ENCODE measurements at regions not wholly inside any gene's neighbourhood (a gene's known extent, or its start where the extent isn't known, plus 50 kb on each side); places are given as distances from the start of the nearest gene placed in this dataset.

DNA sequence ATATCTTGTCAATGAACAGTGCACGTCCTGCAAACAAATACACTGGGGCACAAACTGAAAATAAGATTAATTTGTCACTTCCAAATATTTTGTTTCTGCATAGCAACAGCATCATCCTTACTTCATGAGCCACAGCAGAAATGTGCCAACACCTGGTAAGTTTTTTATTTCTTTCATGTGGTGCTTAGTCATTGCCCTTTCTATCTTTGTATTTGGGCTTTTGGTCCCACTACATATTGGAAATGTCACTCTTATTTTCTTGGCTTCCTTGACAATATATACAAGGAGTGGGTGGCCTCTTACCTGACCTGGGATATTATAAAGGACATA is 208.0 kb downstream of the RBM43 start:
- ATAC-seq (no peak), DNase-seq (no peak)
- Mint-ChIP-seq H3K27ac (no peak overlapping the region), H3K4me3 (no peak overlapping the region), H3K4me1 (peaks cover 3% of the 10 kb centered on the region), H3K27me3 (peaks cover 33% of the 10 kb centered on the region), H3K36me3 (ENCODE audit: low read depth) (no peaks in the 10 kb centered on the region)
- no peaks in the 10 kb centered on the region for H3K9me3 ChIP-seq (ENCODE audit: control insufficient read depth, low read length, poor library complexity, severe bottlenecking)

- H3K9me3 ChIP-seq (ENCODE audit: control insufficient read depth, low read length, poor library complexity, severe bottlenecking), result no peaks in the 10 kb centered on the region
- H3K27me3 Mint-ChIP-seq, result peaks cover 29% of the 10 kb centered on the region
- no peaks in the 10 kb centered on the region for H3K36me3 Mint-ChIP-seq (ENCODE audit: low read depth)
- no peak overlapping the region for H3K27ac Mint-ChIP-seq
- no peak overlapping the region for H3K4me3 Mint-ChIP-seq
- ATAC-seq, result no peak
- peaks cover 3% of the 10 kb centered on the region for H3K4me1 Mint-ChIP-seq
- DNase-seq, result no peak
Observed at GRCh38 chr2:151052850-151053660, 208.6 kb downstream of the RBM43 start.

- no peak overlapping the region for H3K4me3 Mint-ChIP-seq
- peaks cover 3% of the 10 kb centered on the region for H3K4me1 Mint-ChIP-seq
- H3K36me3 Mint-ChIP-seq (ENCODE audit: low read depth), result no peaks in the 10 kb centered on the region
- no peak overlapping the region for H3K27ac Mint-ChIP-seq
- no peak for DNase-seq
- H3K27me3 Mint-ChIP-seq, result peaks cover 34% of the 10 kb centered on the region
- ATAC-seq, result peak; percentile 68
- H3K9me3 ChIP-seq (ENCODE audit: control insufficient read depth, low read length, poor library complexity, severe bottlenecking), result no peaks in the 10 kb centered on the region
Observed at GRCh38 chr2:151051574-151052220, 210.0 kb downstream of the RBM43 start.

GRCh38 chr2:151049746-151050145 is 211.9 kb downstream of the RBM43 start:
- no peak for ATAC-seq
- Mint-ChIP-seq H3K27me3 (peaks cover 34% of the 10 kb centered on the region), H3K4me1 (peaks cover 3% of the 10 kb centered on the region), H3K4me3 (no peak overlapping the region), H3K27ac (no peak overlapping the region), H3K36me3 (ENCODE audit: low read depth) (no peaks in the 10 kb centered on the region)
- DNase-seq, result no peak
- no peaks in the 10 kb centered on the region for H3K9me3 ChIP-seq (ENCODE audit: control insufficient read depth, low read length, poor library complexity, severe bottlenecking)

DNA sequence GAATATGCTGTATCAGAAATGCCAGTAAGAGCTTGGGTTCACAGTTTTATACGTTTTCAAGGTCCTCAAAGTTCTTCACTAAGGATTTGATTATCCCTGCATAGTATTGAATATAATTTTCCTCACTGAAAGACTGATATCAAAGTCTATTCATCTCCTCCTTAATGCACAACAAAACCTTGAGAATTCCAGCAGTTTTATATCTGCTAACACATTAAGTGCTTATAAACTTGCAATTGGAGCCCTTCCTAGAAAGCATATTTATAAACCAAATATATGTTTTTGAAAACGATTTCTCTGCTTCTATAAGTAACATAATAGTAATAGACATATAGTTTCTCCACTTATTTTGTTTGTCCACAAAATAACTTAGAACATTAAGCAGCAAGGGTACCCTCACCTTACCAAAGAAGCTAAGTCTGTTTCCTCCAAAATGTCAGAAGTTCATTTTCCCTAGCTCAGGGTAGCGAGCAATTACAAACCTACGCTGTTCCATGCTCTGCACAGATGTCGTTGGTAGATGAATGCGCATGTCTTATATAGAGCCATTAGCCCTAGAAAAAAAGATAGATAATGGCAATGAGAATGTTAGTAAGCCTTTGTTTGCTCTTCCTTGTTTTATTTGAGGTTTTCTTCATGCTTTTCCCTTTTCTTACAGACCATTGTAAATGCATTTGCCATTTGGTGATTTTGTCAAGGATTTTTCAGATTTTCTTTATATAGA is 213.2 kb downstream of the RBM43 start:
- peaks cover 3% of the 10 kb centered on the region for H3K4me1 Mint-ChIP-seq
- no peak overlapping the region for H3K4me3 Mint-ChIP-seq
- peaks cover 29% of the 10 kb centered on the region for H3K27me3 Mint-ChIP-seq
- ATAC-seq (no peak), DNase-seq (no peak)
- H3K36me3 Mint-ChIP-seq (ENCODE audit: low read depth), result no peaks in the 10 kb centered on the region
- no peak overlapping the region for H3K27ac Mint-ChIP-seq
- H3K9me3 ChIP-seq (ENCODE audit: control insufficient read depth, low read length, poor library complexity, severe bottlenecking), result no peaks in the 10 kb centered on the region

GRCh38 chr2:151043484-151043883 is 218.2 kb downstream of the RBM43 start:
- H3K27me3 Mint-ChIP-seq, result peaks cover 22% of the 10 kb centered on the region
- peaks cover 5% of the 10 kb centered on the region for H3K36me3 Mint-ChIP-seq (ENCODE audit: low read depth)
- H3K4me3 Mint-ChIP-seq, result no peak overlapping the region
- ATAC-seq (no peak), DNase-seq (no peak)
- H3K9me3 ChIP-seq (ENCODE audit: control insufficient read depth, low read length, poor library complexity, severe bottlenecking), result no peaks in the 10 kb centered on the region
- H3K4me1 Mint-ChIP-seq, result no peaks in the 10 kb centered on the region
- no peak overlapping the region for H3K27ac Mint-ChIP-seq

- Mint-ChIP-seq H3K4me3 (no peak overlapping the region), H3K27me3 (peaks cover 27% of the 10 kb centered on the region), H3K36me3 (ENCODE audit: low read depth) (peaks cover 5% of the 10 kb centered on the region), H3K4me1 (no peaks in the 10 kb centered on the region), H3K27ac (no peak overlapping the region)
- ATAC-seq (no peak), DNase-seq (no peak)
- H3K9me3 ChIP-seq (ENCODE audit: control insufficient read depth, low read length, poor library complexity, severe bottlenecking), result no peaks in the 10 kb centered on the region
Observed at GRCh38 chr2:151042964-151043363, 218.7 kb downstream of the RBM43 start.

GRCh38 chr2:151040039-151040438 is 221.6 kb downstream of the RBM43 start:
- Mint-ChIP-seq H3K4me1 (no peaks in the 10 kb centered on the region), H3K36me3 (ENCODE audit: low read depth) (peaks cover 5% of the 10 kb centered on the region)

GRCh38 chr2:151038516-151038915 is 223.1 kb downstream of the RBM43 start:
- H3K27ac Mint-ChIP-seq, result no peak overlapping the region
- H3K27me3 Mint-ChIP-seq, result peaks cover 46% of the 10 kb centered on the region
- DNase-seq, result no peak
- no peak for ATAC-seq
- no peak overlapping the region for H3K4me3 Mint-ChIP-seq
- H3K4me1 Mint-ChIP-seq, result no peaks in the 10 kb centered on the region
- peaks cover 5% of the 10 kb centered on the region for H3K36me3 Mint-ChIP-seq (ENCODE audit: low read depth)
- no peaks in the 10 kb centered on the region for H3K9me3 ChIP-seq (ENCODE audit: control insufficient read depth, low read length, poor library complexity, severe bottlenecking)

More at GRCh38 chr2:151040039-151040438, 221.6 kb downstream of the RBM43 start:
- H3K27me3 Mint-ChIP-seq, result peaks cover 32% of the 10 kb centered on the region
- ATAC-seq (no peak), DNase-seq (no peak)
- H3K27ac Mint-ChIP-seq, result no peak overlapping the region
- H3K9me3 ChIP-seq (ENCODE audit: control insufficient read depth, low read length, poor library complexity, severe bottlenecking), result no peaks in the 10 kb centered on the region
- H3K4me3 Mint-ChIP-seq, result no peak overlapping the region

- Mint-ChIP-seq H3K4me3 (no peak overlapping the region), H3K27ac (no peak overlapping the region)
- no peak for ATAC-seq
Observed at GRCh38 chr2:151037434-151037833, 224.2 kb downstream of the RBM43 start.

GRCh38 chr2:151033271-151034248 is 228.1 kb downstream of the RBM43 start:
- no peak for DNase-seq
- H3K9me3 ChIP-seq (ENCODE audit: control insufficient read depth, low read length, poor library complexity, severe bottlenecking), result no peaks in the 10 kb centered on the region
- Mint-ChIP-seq H3K36me3 (ENCODE audit: low read depth) (no peaks in the 10 kb centered on the region), H3K27me3 (peaks cover 51% of the 10 kb centered on the region), H3K27ac (no peak overlapping the region), H3K4me3 (no peak overlapping the region), H3K4me1 (peaks cover 5% of the 10 kb centered on the region)
- ATAC-seq, result no peak

More at GRCh38 chr2:151037434-151037833, 224.2 kb downstream of the RBM43 start:
- no peaks in the 10 kb centered on the region for H3K4me1 Mint-ChIP-seq
- no peak for DNase-seq
- H3K27me3 Mint-ChIP-seq, result peaks cover 53% of the 10 kb centered on the region
- H3K9me3 ChIP-seq (ENCODE audit: control insufficient read depth, low read length, poor library complexity, severe bottlenecking), result no peaks in the 10 kb centered on the region
- peaks cover 3% of the 10 kb centered on the region for H3K36me3 Mint-ChIP-seq (ENCODE audit: low read depth)

DNA sequence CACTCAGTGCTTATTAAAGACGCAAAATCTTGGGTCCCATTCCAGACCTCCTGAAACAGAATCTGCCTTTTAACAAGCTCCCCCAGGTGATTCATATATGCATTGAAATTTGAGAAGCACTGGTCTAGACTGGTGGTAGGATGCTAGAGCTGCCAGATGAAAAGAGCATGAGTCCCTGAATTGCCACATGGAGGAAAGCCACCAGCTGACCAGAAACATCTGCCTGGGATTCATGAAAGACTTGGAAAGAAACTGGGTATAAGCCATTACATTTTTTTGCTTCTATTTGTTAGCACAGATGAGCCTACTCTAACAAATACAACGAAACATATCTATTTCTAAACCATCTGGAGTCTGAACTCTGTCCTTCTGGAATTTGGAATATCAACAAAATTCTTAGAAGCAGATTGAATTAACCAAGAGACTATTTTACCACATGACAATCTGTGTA is 228.9 kb downstream of the RBM43 start:
- no peak overlapping the region for H3K27ac Mint-ChIP-seq
- peaks cover 43% of the 10 kb centered on the region for H3K27me3 Mint-ChIP-seq
- no peaks in the 10 kb centered on the region for H3K9me3 ChIP-seq (ENCODE audit: control insufficient read depth, low read length, poor library complexity, severe bottlenecking)
- ATAC-seq, result no peak
- no peak overlapping the region for H3K4me3 Mint-ChIP-seq
- H3K36me3 Mint-ChIP-seq (ENCODE audit: low read depth), result no peaks in the 10 kb centered on the region
- peaks cover 5% of the 10 kb centered on the region for H3K4me1 Mint-ChIP-seq
- no peak for DNase-seq
